Loucy (cell line): ENCODE measurements at regions not wholly inside any gene's neighbourhood (a gene's known extent, or its start where the extent isn't known, plus 50 kb on each side); places are given as distances from the start of the nearest gene placed in this dataset.

Experiments
- CTCF ChIP-seq: fragments of 200-600 bp; sonication (generic); conservative IDR thresholded peaks from 2 replicates; pipeline ENCODE4 v1.5.1; 2014; ENCODE audit warnings: mild to moderate bottlenecking, antibody characterized with exemption, low read length
- EZH2phosphoT487 ChIP-seq: fragments of 200-600 bp; IDR thresholded peaks from 2 replicates; pipeline ENCODE4 v1.6.1; 2018; ENCODE audit warnings: antibody characterized with exemption, mild to moderate bottlenecking, moderate library complexity, borderline replicate concordance

- no peak for TF ChIP-seq CTCF
- no peak for TF ChIP-seq EZH2phosphoT487
Observed at GRCh38 chr15:36497901-36498300, 81.5 kb upstream of the CDIN1 start.
